SK-N-MC (cell line): ENCODE measurements at regions not wholly inside any gene's neighbourhood (a gene's known extent, or its start where the extent isn't known, plus 50 kb on each side); places are given as distances from the start of the nearest gene placed in this dataset.
"Not testable (repeated sequence)": the region's sequence is repeated elsewhere in the genome, so short reads cannot be mapped to it uniquely, and the experiment has no call there.

ENCODE experiments used
- DNase-seq: peaks from one replicate; pipeline ENCODE4 v3.0.0-alpha.2; 2011; ENCODE audit warnings: low read depth, low spot score
- H3K27ac ChIP-seq: fragments of 200-600 bp; sonication (generic); 2 replicates; pipeline ENCODE4 v1.5.1; 2016; ENCODE audit warnings: mixed run types
- H3K36me3 ChIP-seq: fragments of 200-600 bp; sonication (generic); 2 replicates; pipeline ENCODE4 v1.6.1; 2017; ENCODE audit warnings: antibody characterized with exemption, low read length, mixed read lengths; ENCODE audit not compliant: insufficient read depth
- H3K4me3 ChIP-seq: fragments of 200-600 bp; sonication (generic); 2 replicates; pipeline ENCODE4 v1.5.1; 2016
- H3K9ac ChIP-seq: fragments of 200-600 bp; sonication (generic); 2 replicates; pipeline ENCODE4 v1.8.0; 2017; ENCODE audit warnings: mixed run types, mixed read lengths; ENCODE audit not compliant: insufficient read length
- H3K9me3 ChIP-seq: fragments of 200-600 bp; sonication (generic); 2 replicates; pipeline ENCODE4 v1.6.1; 2017; ENCODE audit warnings: low read depth, mild to moderate bottlenecking, antibody characterized with exemption, low read length, moderate library complexity, mixed read lengths
- EZH2 ChIP-seq: fragments of 200-600 bp; sonication (generic); IDR thresholded peaks from one replicate; pipeline ENCODE4 v1.6.1; 2017; ENCODE audit warnings: antibody characterized with exemption
- FOXP2 ChIP-seq: optimal IDR thresholded peaks from 2 replicates; pipeline ENCODE3; 2011; ENCODE audit warnings: mild to moderate bottlenecking, moderate library complexity; ENCODE audit not compliant: insufficient read depth; ENCODE audit errors: extremely low read length, control extremely low read depth
- POLR2AphosphoS5 ChIP-seq: IDR thresholded peaks from 2 replicates; pipeline ENCODE4 v1.6.1; 2012; ENCODE audit warnings: mild to moderate bottlenecking, low read depth, low read length, borderline replicate concordance

- H3K36me3 ChIP-seq: no peaks in the 10 kb centered on the region
- H3K27ac ChIP-seq: no peak overlapping the region
- no peak overlapping the region for H3K4me3 ChIP-seq
- H3K9me3 ChIP-seq: no peaks in the 10 kb centered on the region
- H3K9ac ChIP-seq: no peak overlapping the region
- no peak for DNase-seq
- TF ChIP-seq POLR2AphosphoS5 (no peak), EZH2 (no peak), FOXP2 (no peak)
Measured at GRCh38 chr19:29054886-29055675, 157.9 kb downstream of the UQCRFS1 start.

- Histone ChIP-seq H3K4me3 (no peak overlapping the region), H3K27ac (no peak overlapping the region), H3K9me3 (no peaks in the 10 kb centered on the region), H3K36me3 (no peaks in the 10 kb centered on the region), H3K9ac (no peak overlapping the region)
- no peak for TF ChIP-seq EZH2
- TF ChIP-seq POLR2AphosphoS5: no peak
- no peak for TF ChIP-seq FOXP2
- DNase-seq: no peak
Measured at GRCh38 chr19:29048873-29049272, 164.1 kb downstream of the UQCRFS1 start.

- no peak for DNase-seq
- Histone ChIP-seq H3K9me3 (no peaks in the 10 kb centered on the region), H3K9ac (peak overlapping the region; percentile 20), H3K27ac (peak overlapping the region; percentile 78), H3K36me3 (no peaks in the 10 kb centered on the region), H3K4me3 (no peak overlapping the region)
- TF ChIP-seq POLR2AphosphoS5 (no peak), EZH2 (no peak), FOXP2 (no peak)
Measured at GRCh38 chr19:29045679-29046254, 167.2 kb downstream of the UQCRFS1 start.

- Histone ChIP-seq H3K9me3 (no peaks in the 10 kb centered on the region), H3K9ac (no peak overlapping the region), H3K27ac (no peak overlapping the region), H3K36me3 (no peaks in the 10 kb centered on the region), H3K4me3 (no peak overlapping the region)
- DNase-seq: no peak
- no peak for TF ChIP-seq EZH2
- no peak for TF ChIP-seq POLR2AphosphoS5
- TF ChIP-seq FOXP2: no peak
Measured at GRCh38 chr19:29044037-29044436, 168.9 kb downstream of the UQCRFS1 start.

- Histone ChIP-seq H3K36me3 (no peaks in the 10 kb centered on the region), H3K4me3 (no peak overlapping the region), H3K9me3 (no peaks in the 10 kb centered on the region), H3K9ac (no peak overlapping the region), H3K27ac (no peak overlapping the region)
- TF ChIP-seq FOXP2 (no peak), POLR2AphosphoS5 (no peak), EZH2 (no peak)
- no peak for DNase-seq
Measured at GRCh38 chr19:29042450-29042849, 170.5 kb downstream of the UQCRFS1 start.

- Histone ChIP-seq H3K36me3 (no peaks in the 10 kb centered on the region), H3K27ac (no peak overlapping the region), H3K4me3 (no peak overlapping the region), H3K9ac (no peak overlapping the region), H3K9me3 (no peaks in the 10 kb centered on the region)
- TF ChIP-seq POLR2AphosphoS5: no peak
- TF ChIP-seq FOXP2: no peak
- no peak for TF ChIP-seq EZH2
- no peak for DNase-seq
Measured at GRCh38 chr19:29040951-29041350, 172.0 kb downstream of the UQCRFS1 start.

GRCh38 chr19:29040292-29040691, 172.7 kb downstream of the UQCRFS1 start:
- no peaks in the 10 kb centered on the region for H3K36me3 ChIP-seq
- DNase-seq: no peak
- no peaks in the 10 kb centered on the region for H3K9me3 ChIP-seq
- TF ChIP-seq POLR2AphosphoS5 (no peak), EZH2 (no peak), FOXP2 (no peak)
- no peak overlapping the region for H3K27ac ChIP-seq
- no peak overlapping the region for H3K4me3 ChIP-seq
- no peak overlapping the region for H3K9ac ChIP-seq

GRCh38 chr19:29039036-29039435, 173.9 kb downstream of the UQCRFS1 start:
- not testable (repeated sequence) for H3K36me3 ChIP-seq, H3K9ac ChIP-seq, H3K4me3 ChIP-seq, H3K9me3 ChIP-seq, DNase-seq, H3K27ac ChIP-seq

- no peak overlapping the region for H3K4me3 ChIP-seq
- H3K27ac ChIP-seq: no peak overlapping the region
- no peaks in the 10 kb centered on the region for H3K9me3 ChIP-seq
- no peaks in the 10 kb centered on the region for H3K36me3 ChIP-seq
- no peak overlapping the region for H3K9ac ChIP-seq
- no peak for DNase-seq
- no peak for TF ChIP-seq FOXP2
- TF ChIP-seq POLR2AphosphoS5: no peak
- no peak for TF ChIP-seq EZH2
Measured at GRCh38 chr19:29031216-29031615, 181.7 kb downstream of the UQCRFS1 start.
